GM19438 (cell line): ENCODE measurements at regions not wholly inside any gene's neighbourhood (a gene's known extent, or its start where the extent isn't known, plus 50 kb on each side); places are given as distances from the start of the nearest gene placed in this dataset.
"Not testable (repeated sequence)": the region's sequence is repeated elsewhere in the genome, so short reads cannot be mapped to it uniquely, and the experiment has no call there.

Experiments
- ATAC-seq: cut with Tn5 transposase; IDR thresholded peaks from one replicate; pipeline ENCODE4 v1.9.1; 2021; ENCODE audit warnings: low read depth; ENCODE audit not compliant: unreplicated experiment

- ATAC-seq = no peak
Observed at GRCh38 chr1:229907884-229908638, 159.0 kb upstream of the GALNT2 start.

- no peak for ATAC-seq
Observed at GRCh38 chr1:229908689-229909088, 158.3 kb upstream of the GALNT2 start.

GRCh38 chr1:229913489-229913888, 153.5 kb upstream of the GALNT2 start:
- ATAC-seq = no peak

- ATAC-seq = not testable (repeated sequence)
Observed at GRCh38 chr1:229919488-229919887, 147.6 kb upstream of the GALNT2 start.

- ATAC-seq = no peak
Observed at GRCh38 chr1:229920683-229921082, 146.4 kb upstream of the GALNT2 start.

GRCh38 chr1:229922249-229922648, 144.8 kb upstream of the GALNT2 start:
- no peak for ATAC-seq

GRCh38 chr1:229924639-229925038, 142.4 kb upstream of the GALNT2 start:
- no peak for ATAC-seq

GRCh38 chr1:229928767-229929166, 138.3 kb upstream of the GALNT2 start:
- no peak for ATAC-seq

GRCh38 chr1:229931751-229932150, 135.3 kb upstream of the GALNT2 start:
- ATAC-seq = not testable (repeated sequence)

GRCh38 chr1:229935157-229935556, 131.9 kb upstream of the GALNT2 start:
- ATAC-seq = not testable (repeated sequence)

- ATAC-seq = no peak
Observed at GRCh38 chr1:229938551-229938950, 128.5 kb upstream of the GALNT2 start.

- no peak for ATAC-seq
Observed at GRCh38 chr1:229940684-229941083, 126.4 kb upstream of the GALNT2 start.

GRCh38 chr1:229941160-229941559, 125.9 kb upstream of the GALNT2 start:
- no peak for ATAC-seq

GRCh38 chr1:229941831-229942230, 125.2 kb upstream of the GALNT2 start:
- ATAC-seq = no peak

- no peak for ATAC-seq
Observed at GRCh38 chr1:229942501-229942900, 124.5 kb upstream of the GALNT2 start.

GRCh38 chr1:229943148-229943714, 123.8 kb upstream of the GALNT2 start:
- no peak for ATAC-seq

- no peak for ATAC-seq
Observed at GRCh38 chr1:229943988-229944743, 122.9 kb upstream of the GALNT2 start.

- no peak for ATAC-seq
Observed at GRCh38 chr1:229945795-229946194, 121.2 kb upstream of the GALNT2 start.

- ATAC-seq = no peak
Observed at GRCh38 chr1:229947968-229948367, 119.1 kb upstream of the GALNT2 start.

- ATAC-seq = no peak
Observed at GRCh38 chr1:229948438-229948837, 118.6 kb upstream of the GALNT2 start.

- no peak for ATAC-seq
Observed at GRCh38 chr1:229949500-229949899, 117.5 kb upstream of the GALNT2 start.

- ATAC-seq = no peak
Observed at GRCh38 chr1:229950020-229950419, 117.0 kb upstream of the GALNT2 start.
